SJCRH30 (cell line): ENCODE measurements at regions not wholly inside any gene's neighbourhood (a gene's known extent, or its start where the extent isn't known, plus 50 kb on each side); places are given as distances from the start of the nearest gene placed in this dataset.

Experiments used
- DNase-seq, 2 experiments: peaks; one replicate each; pipeline ENCODE4 v3.0.0-alpha.2; 2015 to 2020
- H3K27ac ChIP-seq: fragments of 250-450 bp; sonication (Bioruptor Pico); 2 replicates; pipeline ENCODE4 v1.5.1; 2020; ENCODE audit warnings: mild to moderate bottlenecking, moderate library complexity
- H3K27me3 ChIP-seq: fragments of 250-450 bp; sonication (Bioruptor Pico); 2 replicates; pipeline ENCODE4 v1.5.1; 2020; ENCODE audit warnings: mild to moderate bottlenecking, moderate library complexity
- H3K36me3 ChIP-seq: fragments of 250-450 bp; sonication (Bioruptor Pico); 2 replicates; pipeline ENCODE4 v1.5.1; 2020; ENCODE audit warnings: mild to moderate bottlenecking, moderate library complexity
- H3K4me1 ChIP-seq: fragments of 250-450 bp; sonication (Bioruptor Pico); 2 replicates; pipeline ENCODE4 v1.5.1; 2020; ENCODE audit warnings: mild to moderate bottlenecking, moderate library complexity
- H3K4me3 ChIP-seq: fragments of 250-450 bp; sonication (Bioruptor Pico); 2 replicates; pipeline ENCODE4 v1.5.1; 2020; ENCODE audit warnings: mild to moderate bottlenecking, moderate library complexity
- H3K9me3 ChIP-seq: fragments of 250-450 bp; sonication (Bioruptor Pico); replicated peaks from 2 replicates; pipeline ENCODE4 v1.5.1; 2020; ENCODE audit warnings: mild to moderate bottlenecking, moderate library complexity

GRCh38 chr3:127388427-127388826 is 100.6 kb upstream of the PRR20G start:
- Histone ChIP-seq H3K36me3 (no peaks in the 10 kb centered on the region), H3K27me3 (no peaks in the 10 kb centered on the region), H3K27ac (no peak overlapping the region), H3K9me3 (no peaks in the 10 kb centered on the region), H3K4me1 (no peaks in the 10 kb centered on the region), H3K4me3 (no peak overlapping the region)
- DNase-seq, result no peak

GRCh38 chr3:127387556-127388153 is 99.8 kb upstream of the PRR20G start:
- Histone ChIP-seq H3K27ac (no peak overlapping the region), H3K36me3 (no peaks in the 10 kb centered on the region), H3K27me3 (no peaks in the 10 kb centered on the region), H3K4me3 (no peak overlapping the region), H3K4me1 (no peaks in the 10 kb centered on the region), H3K9me3 (no peaks in the 10 kb centered on the region)
- DNase-seq, result no peak

GRCh38 chr3:127387119-127387518 is 99.3 kb upstream of the PRR20G start:
- DNase-seq, result no peak
- Histone ChIP-seq H3K36me3 (no peaks in the 10 kb centered on the region), H3K4me3 (no peak overlapping the region), H3K4me1 (no peaks in the 10 kb centered on the region), H3K27ac (no peak overlapping the region), H3K27me3 (no peaks in the 10 kb centered on the region), H3K9me3 (no peaks in the 10 kb centered on the region)

GRCh38 chr3:127386490-127386889 is 98.6 kb upstream of the PRR20G start:
- H3K9me3 ChIP-seq, result no peaks in the 10 kb centered on the region
- no peak overlapping the region for H3K27ac ChIP-seq
- no peaks in the 10 kb centered on the region for H3K36me3 ChIP-seq
- H3K4me1 ChIP-seq, result no peaks in the 10 kb centered on the region
- no peak overlapping the region for H3K4me3 ChIP-seq
- no peak for DNase-seq
- H3K27me3 ChIP-seq, result no peaks in the 10 kb centered on the region

- no peak for DNase-seq
- Histone ChIP-seq H3K27me3 (no peaks in the 10 kb centered on the region), H3K36me3 (no peaks in the 10 kb centered on the region), H3K9me3 (no peaks in the 10 kb centered on the region), H3K27ac (no peak overlapping the region), H3K4me1 (no peaks in the 10 kb centered on the region), H3K4me3 (no peak overlapping the region)
Observed at GRCh38 chr3:127385540-127385870, 97.7 kb upstream of the PRR20G start.

- Histone ChIP-seq H3K4me1 (no peaks in the 10 kb centered on the region), H3K4me3 (no peak overlapping the region), H3K27ac (no peak overlapping the region), H3K9me3 (no peaks in the 10 kb centered on the region), H3K36me3 (no peaks in the 10 kb centered on the region), H3K27me3 (no peaks in the 10 kb centered on the region)
- DNase-seq, result no peak
Observed at GRCh38 chr3:127384717-127385539, 97.1 kb upstream of the PRR20G start.

GRCh38 chr3:127383656-127384179 is 95.9 kb upstream of the PRR20G start:
- no peak overlapping the region for H3K4me3 ChIP-seq
- no peaks in the 10 kb centered on the region for H3K27me3 ChIP-seq
- no peak for DNase-seq
- H3K27ac ChIP-seq, result no peak overlapping the region
- no peaks in the 10 kb centered on the region for H3K9me3 ChIP-seq
- H3K4me1 ChIP-seq, result no peaks in the 10 kb centered on the region
- H3K36me3 ChIP-seq, result no peaks in the 10 kb centered on the region

- no peak for DNase-seq
- Histone ChIP-seq H3K4me3 (no peak overlapping the region), H3K36me3 (no peaks in the 10 kb centered on the region), H3K27ac (no peak overlapping the region), H3K27me3 (no peaks in the 10 kb centered on the region), H3K9me3 (no peaks in the 10 kb centered on the region), H3K4me1 (no peaks in the 10 kb centered on the region)
Observed at GRCh38 chr3:127377801-127378655, 90.2 kb upstream of the PRR20G start.

- Histone ChIP-seq H3K36me3 (no peaks in the 10 kb centered on the region), H3K27ac (no peak overlapping the region), H3K4me1 (no peaks in the 10 kb centered on the region), H3K4me3 (no peak overlapping the region), H3K27me3 (peaks cover 3% of the 10 kb centered on the region; the same call in 1 of the 2 replicates), H3K9me3 (no peaks in the 10 kb centered on the region)
- no peak for DNase-seq
Observed at GRCh38 chr3:127375151-127375930, 87.5 kb upstream of the PRR20G start.

- no peak overlapping the region for H3K27ac ChIP-seq
- no peaks in the 10 kb centered on the region for H3K9me3 ChIP-seq
- peak; percentile 19 to 44 for DNase-seq
- no peaks in the 10 kb centered on the region for H3K4me1 ChIP-seq
- no peak overlapping the region for H3K4me3 ChIP-seq
- no peaks in the 10 kb centered on the region for H3K36me3 ChIP-seq
- peaks cover 3% of the 10 kb centered on the region; the same call in 1 of the 2 replicates for H3K27me3 ChIP-seq
Observed at GRCh38 chr3:127374086-127375010, 86.5 kb upstream of the PRR20G start.

- Histone ChIP-seq H3K27me3 (peaks cover 3% of the 10 kb centered on the region; the same call in 1 of the 2 replicates), H3K4me3 (no peak overlapping the region), H3K27ac (no peak overlapping the region), H3K4me1 (no peaks in the 10 kb centered on the region), H3K36me3 (no peaks in the 10 kb centered on the region), H3K9me3 (no peaks in the 10 kb centered on the region)
- DNase-seq, result no peak
Observed at GRCh38 chr3:127373441-127374085, 85.7 kb upstream of the PRR20G start.

GRCh38 chr3:127371846-127372245 is 84.0 kb upstream of the PRR20G start:
- DNase-seq, result no peak
- Histone ChIP-seq H3K9me3 (no peaks in the 10 kb centered on the region), H3K27me3 (peaks cover 3% of the 10 kb centered on the region; the same call in 1 of the 2 replicates)

GRCh38 chr3:127371334-127371733 is 83.5 kb upstream of the PRR20G start:
- no peaks in the 10 kb centered on the region for H3K36me3 ChIP-seq
- no peak overlapping the region for H3K27ac ChIP-seq
- H3K4me1 ChIP-seq, result no peaks in the 10 kb centered on the region
- no peak overlapping the region for H3K4me3 ChIP-seq
- no peaks in the 10 kb centered on the region for H3K9me3 ChIP-seq
- H3K27me3 ChIP-seq, result peaks cover 3% of the 10 kb centered on the region; the same call in 1 of the 2 replicates
- no peak for DNase-seq

More at GRCh38 chr3:127371846-127372245, 84.0 kb upstream of the PRR20G start:
- no peaks in the 10 kb centered on the region for H3K36me3 ChIP-seq
- H3K27ac ChIP-seq, result no peak overlapping the region
- no peaks in the 10 kb centered on the region for H3K4me1 ChIP-seq
- no peak overlapping the region for H3K4me3 ChIP-seq
